GM12878 (cell line): ENCODE measurements at regions not wholly inside any gene's neighbourhood (a gene's known extent, or its start where the extent isn't known, plus 50 kb on each side); places are given as distances from the start of the nearest gene placed in this dataset.

ENCODE experiments used
- ATAC-seq: fragments of 200-7000 bp; cut with Tn5 transposase; 3 replicates; pipeline ENCODE4 v1.9.1; 2020; ENCODE audit warnings: mild to moderate bottlenecking, moderate library complexity
- BruUV-seq: library from RNA; stranded (reverse); fragments of 400-500 nt; replicated peaks from 2 replicates; lab custom pipeline; 2021; lab: Mats Ljungman, UMichigan
- CTCF ChIA-PET: fragments of 300-600 bp; sonication (Branson Sonifier 250); formaldehyde crosslinking; extraction: SDS; loops from one replicate; lab custom pipeline; 2021; ENCODE audit warnings: inconsistent platforms; lab: Yijun Ruan, JAX
- POLR2A ChIA-PET: fragments of 350-600 bp; formaldehyde crosslinking; extraction: SDS; loops from one replicate; lab custom pipeline; 2021; ENCODE audit warnings: inconsistent platforms; lab: Charles Lee
- RAD21 ChIA-PET: fragments of 300-600 bp; sonication (Branson Sonifier 250); formaldehyde crosslinking; loops from one replicate; lab custom pipeline; 2023; ENCODE audit warnings: antibody characterized with exemption; ENCODE audit not compliant: unreplicated experiment; lab: Charles Lee
- SMC1A ChIA-PET: fragments of 300-600 bp; sonication (Branson Sonifier 250); formaldehyde crosslinking; loops from one replicate; lab custom pipeline; 2023; ENCODE audit not compliant: unreplicated experiment, uncharacterized antibody; lab: Charles Lee
- DNase-seq: peaks from one replicate; pipeline ENCODE4 v3.0.0-alpha.2; 2011; ENCODE audit warnings: low read depth, low spot score
- FAIRE-seq: peaks from 3 replicates; lab custom pipeline; 2011; peaks lifted over from hg19 to GRCh38; lab: Jason Lieb, UNC
- H2AFZ ChIP-seq: 2 replicates; pipeline ENCODE4 v1.6.0; 2011; ENCODE audit warnings: low read depth, low read length, control low read depth; ENCODE audit not compliant: control insufficient read depth
- H3K27ac ChIP-seq: 2 replicates; pipeline ENCODE4 v1.5.1; 2011; ENCODE audit warnings: control low read depth; ENCODE audit not compliant: control insufficient read depth, insufficient read depth
- H3K27me3 ChIP-seq, 2 experiments: replicated peaks in 1 of 2; 2 replicates each; pipeline versions ENCODE4 v1.6.0 to v1.6.1; 2011; ENCODE audit warnings: low read length in 1 of 2; ENCODE audit not compliant: control insufficient read depth in 2 of 2, insufficient read depth in 2 of 2
- H3K36me3 ChIP-seq, 2 experiments: 2 replicates each; pipeline ENCODE4 v1.5.1; 2011; ENCODE audit warnings: low read length in 1 of 2; ENCODE audit not compliant: control insufficient read depth in 2 of 2, insufficient read depth in 2 of 2
- H3K4me1 ChIP-seq: 2 replicates; pipeline ENCODE4 v1.6.1; 2011; ENCODE audit warnings: mild to moderate bottlenecking, low read length, moderate library complexity, mixed read lengths; ENCODE audit not compliant: control insufficient read depth, insufficient read depth
- H3K4me2 ChIP-seq: 2 replicates; pipeline ENCODE4 v1.6.0; 2011; ENCODE audit warnings: control low read depth; ENCODE audit not compliant: control insufficient read depth, insufficient read depth
- H3K4me3 ChIP-seq: fragments of 200-600 bp; sonication (generic); 2 replicates; pipeline ENCODE4 v1.5.1; 2016
- H3K79me2 ChIP-seq: 2 replicates; pipeline ENCODE4 v1.6.0; 2011; ENCODE audit warnings: low read length; ENCODE audit not compliant: control insufficient read depth, insufficient read depth
- H3K9ac ChIP-seq: 2 replicates; pipeline ENCODE4 v1.8.0; 2011; ENCODE audit warnings: low read length, control low read depth, mixed read lengths; ENCODE audit not compliant: control insufficient read depth, insufficient read depth
- H3K9me3 ChIP-seq: replicated peaks from 3 replicates; pipeline ENCODE4 v1.5.1; 2011; ENCODE audit warnings: mild to moderate bottlenecking, low read length; ENCODE audit not compliant: control insufficient read depth, insufficient read depth
- H4K20me1 ChIP-seq: 2 replicates; pipeline ENCODE4 v1.6.0; 2011; ENCODE audit not compliant: control insufficient read depth, insufficient read depth
- BMI1 ChIP-seq: fragments of 450-650 bp; IDR thresholded peaks from 2 replicates; pipeline ENCODE4 v1.6.1; 2016; ENCODE audit warnings: mild to moderate bottlenecking, moderate library complexity, borderline replicate concordance
- CREM ChIP-seq: IDR thresholded peaks from 2 replicates; pipeline ENCODE4 v1.6.1; 2014; ENCODE audit warnings: antibody characterized with exemption, low read depth
- ESRRA ChIP-seq: IDR thresholded peaks from 2 replicates; pipeline ENCODE4 v1.6.1; 2012; ENCODE audit warnings: mild to moderate bottlenecking, low read length, improper control_type of control experiment
- ETV6 ChIP-seq, 2 experiments: fragments of 450-650 bp in 1 of 2; IDR thresholded peaks in 1 of 2; conservative IDR thresholded peaks in 1 of 2; 2 replicates each; pipeline ENCODE4 v1.6.1; 2014; ENCODE audit warnings: antibody characterized with exemption in 1 of 2, borderline replicate concordance in 1 of 2, low read depth in 1 of 2, mild to moderate bottlenecking in 1 of 2, moderate library complexity in 1 of 2
- GATAD2B ChIP-seq: fragments of 450-650 bp; conservative IDR thresholded peaks from 2 replicates; pipeline ENCODE4 v1.6.1; 2017; ENCODE audit warnings: low read depth, mild to moderate bottlenecking, moderate library complexity
- HDGF ChIP-seq: fragments of 450-650 bp; IDR thresholded peaks from 2 replicates; pipeline ENCODE4 v1.6.1; 2016; ENCODE audit warnings: antibody characterized with exemption
- IRF5 ChIP-seq: fragments of 450-650 bp; IDR thresholded peaks from 2 replicates; pipeline ENCODE4 v1.6.1; 2017; ENCODE audit warnings: borderline replicate concordance
- KAT2A ChIP-seq: conservative IDR thresholded peaks from 2 replicates; pipeline ENCODE4 v1.6.1; 2011; ENCODE audit warnings: low read depth, low read length; ENCODE audit not compliant: control insufficient read depth
- MTA2 ChIP-seq: fragments of 450-650 bp; IDR thresholded peaks from 2 replicates; pipeline ENCODE4 v1.6.1; 2016; ENCODE audit warnings: low read depth, mild to moderate bottlenecking, moderate library complexity
- NFIC ChIP-seq: IDR thresholded peaks from 2 replicates; pipeline ENCODE4 v1.6.1; 2012; ENCODE audit warnings: low read depth, mild to moderate bottlenecking, inconsistent platforms, low read length, moderate library complexity
- PAX5 ChIP-seq: IDR thresholded peaks from 2 replicates; pipeline ENCODE4 v1.6.1; 2011; ENCODE audit warnings: low read depth, low read length, borderline replicate concordance
- RBBP5 ChIP-seq: fragments of 200-600 bp; sonication (generic); conservative IDR thresholded peaks from 2 replicates; pipeline ENCODE4 v1.6.1; 2016
- TBL1XR1 ChIP-seq: IDR thresholded peaks from 2 replicates; pipeline ENCODE4 v1.6.1; 2012; ENCODE audit warnings: low read depth, low read length, improper control_type of control experiment
- ZBTB4 ChIP-seq: fragments of 450-650 bp; formaldehyde crosslinking; IDR thresholded peaks from 2 replicates; pipeline ENCODE4 v1.4.0; 2022; ENCODE audit warnings: mild to moderate bottlenecking, moderate library complexity
- ZNF592 ChIP-seq: fragments of 450-650 bp; IDR thresholded peaks from 2 replicates; pipeline ENCODE4 v1.6.1; 2017; ENCODE audit warnings: mild to moderate bottlenecking, moderate library complexity
- WGBS: methylation state at CpG from one replicate; pipeline ENCODE4 v1.1.6; 2016; ENCODE audit warnings: low lambda C conversion rate; ENCODE audit not compliant: insufficient replicate concordance, insufficient coverage; ENCODE audit errors: missing lambda C conversion rate; 5-methylcytosine and 5-hydroxymethylcytosine counted together
- in situ Hi-C: fragments of 300-500 bp; cut with MboI; formaldehyde crosslinking; loops from 9 replicates; pipeline ENCODE4 v1.14.3; 2018; ENCODE audit warnings: mixed read lengths
- intact Hi-C: fragments of 100-400 bp; cut with micrococcal nuclease; formaldehyde crosslinking; loops from one replicate; pipeline ENCODE4 v1.14.2; 2022; ENCODE audit not compliant: unreplicated experiment

- Histone ChIP-seq H3K4me1 (peaks cover 19% of the 10 kb centered on the region), H2AFZ (no peak overlapping the region), H3K27ac (no peak overlapping the region), H3K27me3 (peaks cover 1 to 8% of the 10 kb centered on the region in 2 experiments; a peak in 3 of 4 replicates), H3K4me3 (no peak overlapping the region), H3K9ac (no peak overlapping the region), H3K36me3 (no peaks in the 10 kb centered on the region), H4K20me1 (no peaks in the 10 kb centered on the region), H3K79me2 (no peaks in the 10 kb centered on the region), H3K9me3 (no peaks in the 10 kb centered on the region), H3K4me2 (no peak overlapping the region)
- in situ Hi-C loops = no loop called here
- CTCF ChIA-PET = no interaction called here
- SMC1A ChIA-PET = interaction anchor here (0.6 to 2.0 kb wide), 4 partner anchors 11 to 587 kb away, joined by 3 to 5 read pairs (median 3); no protein-coding TSS in a partner anchor
- WGBS = 47% methylated on average over 6 of the region's 6 CpGs
- no TSS peak for BruUV-seq
- ATAC-seq (no peak), FAIRE-seq (no peak), DNase-seq (no peak)
- intact Hi-C loops = no loop called here
- POLR2A ChIA-PET = interaction anchor here (0.7 kb wide), 1 partner anchor 9 kb away, joined by 5 read pairs; no protein-coding TSS in a partner anchor
- RAD21 ChIA-PET = no interaction called here
- no peak for TF ChIP-seq TBL1XR1
- no peak for TF ChIP-seq ESRRA
- TF ChIP-seq CREM = no peak
- no peak for TF ChIP-seq NFIC
- no peak for TF ChIP-seq GATAD2B
- TF ChIP-seq RBBP5 = no peak
- TF ChIP-seq BMI1 = no peak
- no peak for TF ChIP-seq ZBTB4 (CRISPR knock-in tag)
- no peak for TF ChIP-seq PAX5
- no peak for TF ChIP-seq KAT2A
- TF ChIP-seq HDGF = no peak
- no peak for TF ChIP-seq ZNF592
- no peak for TF ChIP-seq IRF5
- no peak for TF ChIP-seq ETV6 (conservative IDR thresholded peaks at IDR 0.05 in 1 of 2, IDR thresholded peaks at IDR 0.05 in 1 of 2; ENCODE audit: borderline replicate concordance in 1 of 2, low read depth in 1 of 2)
- TF ChIP-seq MTA2 = no peak
These were observed 175.7 kb downstream of the ICOS start for GRCh38 chr2:204112084-204112770.
